ENCODE measurements at regions not wholly inside any gene's neighbourhood (a gene's known extent, or its start where the extent isn't known, plus 50 kb on each side); places are given as distances from the start of the nearest gene placed in this dataset.

- TF ChIP-seq CEBPB (IDR thresholded peaks at IDR 0.05) (no peak), RAD21 (IDR thresholded peaks at IDR 0.05; ENCODE audit: low read depth) (no peak), EGR1 (IDR thresholded peaks at IDR 0.05) (no peak), ZBTB7A (IDR thresholded peaks at IDR 0.05; ENCODE audit: low read depth) (no peak), TEAD4 (IDR thresholded peaks at IDR 0.05) (no peak), USF1 (IDR thresholded peaks at IDR 0.05) (no peak), MAX (IDR thresholded peaks at IDR 0.05) (no peak), EP300 (IDR thresholded peaks at IDR 0.05; ENCODE audit: borderline replicate concordance) (no peak), FOXM1 (IDR thresholded peaks at IDR 0.05; ENCODE audit: borderline replicate concordance, low read depth) (no peak), TCF12 (IDR thresholded peaks at IDR 0.05; ENCODE audit: low read depth) (no peak), TAF1 (IDR thresholded peaks at IDR 0.05; ENCODE audit: low read depth) (no peak), YY1 (IDR thresholded peaks at IDR 0.05; ENCODE audit: low read depth) (no peak), CREB1 (IDR thresholded peaks at IDR 0.05; ENCODE audit: low read depth) (no peak), NFIC (IDR thresholded peaks at IDR 0.05) (no peak), REST (IDR thresholded peaks at IDR 0.05; ENCODE audit: low read depth) (no peak)
Observed at GRCh38 chr19:28829762-28830161, 383.2 kb downstream of the UQCRFS1 start.

GRCh38 chr19:28829359-28829758 lies 383.6 kb downstream of the UQCRFS1 start:
- no peak for TF ChIP-seq TAF1 (IDR thresholded peaks at IDR 0.05; ENCODE audit: low read depth)
- no peak for TF ChIP-seq CREB1 (IDR thresholded peaks at IDR 0.05; ENCODE audit: low read depth)
- TF ChIP-seq EGR1 (IDR thresholded peaks at IDR 0.05), result no peak
- TF ChIP-seq MAX (IDR thresholded peaks at IDR 0.05), result no peak
- no peak for TF ChIP-seq TCF12 (IDR thresholded peaks at IDR 0.05; ENCODE audit: low read depth)
- TF ChIP-seq FOXM1 (IDR thresholded peaks at IDR 0.05; ENCODE audit: borderline replicate concordance, low read depth), result no peak
- TF ChIP-seq YY1 (IDR thresholded peaks at IDR 0.05; ENCODE audit: low read depth), result no peak
- TF ChIP-seq REST (IDR thresholded peaks at IDR 0.05; ENCODE audit: low read depth), result no peak
- TF ChIP-seq CEBPB (IDR thresholded peaks at IDR 0.05), result no peak
- TF ChIP-seq EP300 (IDR thresholded peaks at IDR 0.05; ENCODE audit: borderline replicate concordance), result no peak
- no peak for TF ChIP-seq ZBTB7A (IDR thresholded peaks at IDR 0.05; ENCODE audit: low read depth)
- no peak for TF ChIP-seq RAD21 (IDR thresholded peaks at IDR 0.05; ENCODE audit: low read depth)

- TF ChIP-seq NFIC (IDR thresholded peaks at IDR 0.05) (no peak), USF1 (IDR thresholded peaks at IDR 0.05) (no peak), TAF1 (IDR thresholded peaks at IDR 0.05; ENCODE audit: low read depth) (no peak), EP300 (IDR thresholded peaks at IDR 0.05; ENCODE audit: borderline replicate concordance) (no peak), RAD21 (IDR thresholded peaks at IDR 0.05; ENCODE audit: low read depth) (no peak), CREB1 (IDR thresholded peaks at IDR 0.05; ENCODE audit: low read depth) (no peak), MAX (IDR thresholded peaks at IDR 0.05) (no peak), TEAD4 (IDR thresholded peaks at IDR 0.05) (no peak), YY1 (IDR thresholded peaks at IDR 0.05; ENCODE audit: low read depth) (no peak), EGR1 (IDR thresholded peaks at IDR 0.05) (no peak), TCF12 (IDR thresholded peaks at IDR 0.05; ENCODE audit: low read depth) (no peak), CEBPB (IDR thresholded peaks at IDR 0.05) (no peak), ZBTB7A (IDR thresholded peaks at IDR 0.05; ENCODE audit: low read depth) (no peak), FOXM1 (IDR thresholded peaks at IDR 0.05; ENCODE audit: borderline replicate concordance, low read depth) (no peak), REST (IDR thresholded peaks at IDR 0.05; ENCODE audit: low read depth) (no peak)
Observed at GRCh38 chr19:28828276-28828870, 384.6 kb downstream of the UQCRFS1 start.

GRCh38 chr19:28827382-28827781 lies 385.6 kb downstream of the UQCRFS1 start:
- TF ChIP-seq TAF1 (IDR thresholded peaks at IDR 0.05; ENCODE audit: low read depth) (no peak), EGR1 (IDR thresholded peaks at IDR 0.05) (no peak), EP300 (IDR thresholded peaks at IDR 0.05; ENCODE audit: borderline replicate concordance) (no peak), YY1 (IDR thresholded peaks at IDR 0.05; ENCODE audit: low read depth) (no peak)

Data from Ishikawa (cell line).